Upper lobe of left lung (tissue), 4 donors: ENCODE measurements at regions not wholly inside any gene's neighbourhood (a gene's known extent, or its start where the extent isn't known, plus 50 kb on each side); places are given as distances from the start of the nearest gene placed in this dataset.

Experiments
- POLR2A ChIP-seq, 4 donors: fragments of 450-650 bp; IDR thresholded peaks; one replicate each; pipeline ENCODE4 v1.5.1; 2016 to 2017; ENCODE audit warnings: antibody characterized with exemption in 4 of 4, mild to moderate bottlenecking in 2 of 4
- TF ChIP-seq, protein P1 (sequence below), 6 experiments: fragments of 450-650 bp in 4 of 6; fragments of 200-600 bp in 2 of 6; sonication (generic) in 2 of 6; IDR thresholded peaks; one replicate each; pipeline ENCODE4 v1.5.1; 2016 to 2019; ENCODE audit warnings: antibody characterized with exemption in 6 of 6

DNA sequence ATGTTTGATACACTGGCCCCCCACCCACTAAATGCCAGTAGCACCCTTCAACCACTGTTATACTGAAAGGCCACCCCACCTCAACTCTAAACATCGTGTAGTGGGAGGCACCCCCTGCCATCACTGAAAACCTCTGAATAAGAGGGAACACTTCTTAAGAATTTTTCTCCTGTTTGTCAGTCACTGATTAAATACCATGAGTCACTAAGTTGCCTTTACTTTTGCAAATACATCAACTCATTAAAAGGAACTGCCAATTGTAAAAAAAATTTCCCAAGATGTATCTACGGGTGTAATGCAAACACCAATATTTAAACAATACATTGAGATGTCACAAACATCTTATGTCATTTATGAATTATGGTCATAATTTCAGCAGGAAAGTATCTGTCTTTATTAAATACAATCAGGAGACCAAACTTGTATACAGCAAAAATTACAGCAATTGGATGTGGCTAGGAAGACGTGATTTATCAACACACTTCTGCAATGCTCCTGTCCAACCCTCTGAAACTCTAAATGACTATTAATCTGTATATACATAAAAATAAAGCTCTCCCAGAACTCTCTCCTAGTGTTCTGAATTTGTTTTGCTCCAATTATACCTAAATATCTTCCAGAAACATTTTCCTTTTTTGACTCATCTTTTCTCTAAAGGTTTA, 144.1 kb upstream of the STK17B start:
- no peak for TF ChIP-seq POLR2A (IDR thresholded peaks at IDR 0.05)
- TF ChIP-seq, protein P1, sequence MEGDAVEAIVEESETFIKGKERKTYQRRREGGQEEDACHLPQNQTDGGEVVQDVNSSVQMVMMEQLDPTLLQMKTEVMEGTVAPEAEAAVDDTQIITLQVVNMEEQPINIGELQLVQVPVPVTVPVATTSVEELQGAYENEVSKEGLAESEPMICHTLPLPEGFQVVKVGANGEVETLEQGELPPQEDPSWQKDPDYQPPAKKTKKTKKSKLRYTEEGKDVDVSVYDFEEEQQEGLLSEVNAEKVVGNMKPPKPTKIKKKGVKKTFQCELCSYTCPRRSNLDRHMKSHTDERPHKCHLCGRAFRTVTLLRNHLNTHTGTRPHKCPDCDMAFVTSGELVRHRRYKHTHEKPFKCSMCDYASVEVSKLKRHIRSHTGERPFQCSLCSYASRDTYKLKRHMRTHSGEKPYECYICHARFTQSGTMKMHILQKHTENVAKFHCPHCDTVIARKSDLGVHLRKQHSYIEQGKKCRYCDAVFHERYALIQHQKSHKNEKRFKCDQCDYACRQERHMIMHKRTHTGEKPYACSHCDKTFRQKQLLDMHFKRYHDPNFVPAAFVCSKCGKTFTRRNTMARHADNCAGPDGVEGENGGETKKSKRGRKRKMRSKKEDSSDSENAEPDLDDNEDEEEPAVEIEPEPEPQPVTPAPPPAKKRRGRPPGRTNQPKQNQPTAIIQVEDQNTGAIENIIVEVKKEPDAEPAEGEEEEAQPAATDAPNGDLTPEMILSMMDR (IDR thresholded peaks at IDR 0.05) = no peak
